ENCODE measurements at regions not wholly inside any gene's neighbourhood (a gene's known extent, or its start where the extent isn't known, plus 50 kb on each side); places are given as distances from the start of the nearest gene placed in this dataset.
"Not testable (repeated sequence)": the region's sequence is repeated elsewhere in the genome, so short reads cannot be mapped to it uniquely, and the experiment has no call there.

DNA sequence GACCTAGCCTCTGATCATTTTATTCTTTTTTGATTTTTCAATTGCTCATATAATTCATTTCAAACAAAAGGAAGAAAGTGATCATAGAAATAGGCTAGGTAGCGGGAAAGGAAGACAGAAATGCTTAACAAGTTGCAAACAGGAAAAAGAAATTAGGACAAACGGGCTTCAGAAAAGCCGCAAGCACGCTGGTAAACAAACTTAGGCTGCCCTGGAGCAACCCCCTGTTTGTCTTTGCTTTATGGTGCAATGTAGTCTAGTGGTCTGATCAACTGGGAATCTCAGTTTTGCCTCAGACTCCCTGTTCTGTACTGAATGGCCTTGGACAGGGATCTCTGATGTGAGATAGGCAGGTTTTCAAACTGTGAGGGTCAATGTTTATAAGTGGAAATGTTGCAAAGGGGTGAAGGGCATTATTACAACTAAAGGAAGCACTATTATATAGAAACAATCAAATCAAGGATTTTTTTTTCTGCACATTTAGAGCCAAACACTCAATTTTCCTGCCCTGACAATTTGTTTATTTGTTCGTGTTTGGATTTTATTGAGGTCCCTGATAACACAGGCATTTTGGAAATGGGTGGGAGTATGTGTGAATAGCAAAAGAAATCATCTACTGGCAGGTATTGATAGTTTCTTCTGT is 146.8 kb upstream of the NRIP1 start:
- intact Hi-C loops (cut with micrococcal nuclease), result no loop called here
- BruUV-seq (replicated peaks), result no TSS peak
- no peaks in the 10 kb centered on the region for H3K36me3 Mint-ChIP-seq (ENCODE audit: insufficient read depth, unreplicated experiment)
- no peak for DNase-seq (ENCODE audit: unreplicated experiment)
- no peak overlapping the region for H3K4me3 Mint-ChIP-seq (ENCODE audit: unreplicated experiment)
- POLR2A ChIA-PET, result interaction anchor here (0.9 to 3.1 kb wide), 3 partner anchors 8 to 146 kb away, joined by 4 to 12 read pairs (median 4); partner anchors contain the start of gene NRIP1
- no peak for TF ChIP-seq CTCF (IDR thresholded peaks at IDR 0.05; ENCODE audit: unreplicated experiment)
- H3K27ac Mint-ChIP-seq (ENCODE audit: low read depth, unreplicated experiment), result no peak overlapping the region
- H3K4me1 Mint-ChIP-seq (ENCODE audit: insufficient read depth, unreplicated experiment), result peaks cover 22% of the 10 kb centered on the region
- H3K9me3 Mint-ChIP-seq (ENCODE audit: unreplicated experiment), result no peaks in the 10 kb centered on the region
- CTCF ChIA-PET, result no interaction called here
- H3K27me3 Mint-ChIP-seq (ENCODE audit: insufficient read depth, unreplicated experiment), result no peaks in the 10 kb centered on the region

GRCh38 chr21:15212206-15212605 is 147.4 kb upstream of the NRIP1 start:
- no peaks in the 10 kb centered on the region for H3K27me3 Mint-ChIP-seq (ENCODE audit: insufficient read depth, unreplicated experiment)
- intact Hi-C loops (cut with micrococcal nuclease), result no loop called here
- ChIA-PET POLR2A (interaction anchor here (0.9 to 1.3 kb wide), 2 partner anchors 10 to 20 kb away, joined by 4 read pairs; no protein-coding TSS in a partner anchor), CTCF (no interaction called here)
- no peak for TF ChIP-seq CTCF (IDR thresholded peaks at IDR 0.05; ENCODE audit: unreplicated experiment)
- H3K27ac Mint-ChIP-seq (ENCODE audit: low read depth, unreplicated experiment), result no peak overlapping the region
- no TSS peak for BruUV-seq (replicated peaks)
- DNase-seq (ENCODE audit: unreplicated experiment), result no peak
- H3K4me3 Mint-ChIP-seq (ENCODE audit: unreplicated experiment), result no peak overlapping the region
- H3K4me1 Mint-ChIP-seq (ENCODE audit: insufficient read depth, unreplicated experiment), result peaks cover 22% of the 10 kb centered on the region
- H3K9me3 Mint-ChIP-seq (ENCODE audit: unreplicated experiment), result no peaks in the 10 kb centered on the region
- H3K36me3 Mint-ChIP-seq (ENCODE audit: insufficient read depth, unreplicated experiment), result no peaks in the 10 kb centered on the region

DNA sequence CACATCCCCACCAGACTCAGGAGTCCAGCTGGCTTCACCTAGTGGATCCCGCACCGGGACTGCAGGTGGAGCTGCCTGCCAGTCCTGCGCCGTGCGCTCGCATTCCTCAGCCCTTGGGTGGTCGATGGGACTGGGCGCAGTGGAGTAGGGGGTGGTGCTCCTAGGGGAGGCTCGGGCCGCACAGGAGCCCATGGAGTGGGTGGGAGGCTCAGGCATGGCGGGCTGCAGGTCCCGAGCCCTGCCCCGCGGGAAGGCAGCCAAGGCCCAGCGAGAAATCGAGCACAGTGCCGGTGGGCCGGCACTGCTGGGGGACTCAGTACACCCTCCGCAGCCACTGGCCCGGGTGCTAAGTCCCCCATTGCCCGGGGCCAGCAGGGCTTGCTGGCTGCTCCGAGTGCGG is 153.7 kb upstream of the NRIP1 start:
- POLR2A ChIA-PET; H3K27me3 Mint-ChIP-seq (ENCODE audit: insufficient read depth, unreplicated experiment); DNase-seq (ENCODE audit: unreplicated experiment); CTCF ChIA-PET; intact Hi-C loops (cut with micrococcal nuclease); H3K9me3 Mint-ChIP-seq (ENCODE audit: unreplicated experiment); H3K27ac Mint-ChIP-seq (ENCODE audit: low read depth, unreplicated experiment); H3K36me3 Mint-ChIP-seq (ENCODE audit: insufficient read depth, unreplicated experiment); BruUV-seq (replicated peaks); H3K4me3 Mint-ChIP-seq (ENCODE audit: unreplicated experiment): not testable (repeated sequence)
- peaks cover 19% of the 10 kb centered on the region for H3K4me1 Mint-ChIP-seq (ENCODE audit: insufficient read depth, unreplicated experiment)

DNA sequence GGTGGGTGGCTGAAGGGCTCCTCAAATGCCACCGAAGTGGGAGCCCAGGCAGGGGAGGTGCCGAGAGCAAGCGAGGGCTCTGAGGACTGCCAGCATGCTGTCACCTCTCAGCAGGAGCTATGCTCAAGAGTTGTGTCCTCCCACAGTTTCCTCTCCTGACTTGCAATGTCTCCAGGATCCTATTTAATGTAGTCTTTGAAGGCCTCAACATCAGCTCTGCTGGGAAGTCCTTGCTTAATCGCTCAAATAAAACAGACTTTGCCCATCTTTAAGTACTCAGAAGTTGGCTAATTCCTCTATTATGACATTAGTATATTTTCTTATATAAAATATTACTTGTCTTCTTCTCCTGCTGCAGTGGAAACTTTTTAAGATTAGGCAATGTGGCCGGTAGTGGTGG is 154.2 kb upstream of the NRIP1 start:
- intact Hi-C loops (cut with micrococcal nuclease), result no loop called here
- ChIA-PET CTCF (no interaction called here), POLR2A (no interaction called here)

More for the DNA sequence above, 154.2 kb upstream of the NRIP1 start:
- no peaks in the 10 kb centered on the region for H3K27me3 Mint-ChIP-seq (ENCODE audit: insufficient read depth, unreplicated experiment)
- TF ChIP-seq CTCF (IDR thresholded peaks at IDR 0.05; ENCODE audit: unreplicated experiment), result no peak
- H3K4me1 Mint-ChIP-seq (ENCODE audit: insufficient read depth, unreplicated experiment), result peaks cover 25% of the 10 kb centered on the region
- no peak for DNase-seq (ENCODE audit: unreplicated experiment)
- H3K4me3 Mint-ChIP-seq (ENCODE audit: unreplicated experiment), result no peak overlapping the region
- H3K36me3 Mint-ChIP-seq (ENCODE audit: insufficient read depth, unreplicated experiment), result peaks cover 6% of the 10 kb centered on the region
- H3K9me3 Mint-ChIP-seq (ENCODE audit: unreplicated experiment), result no peaks in the 10 kb centered on the region
- H3K27ac Mint-ChIP-seq (ENCODE audit: low read depth, unreplicated experiment), result no peak overlapping the region
- BruUV-seq (replicated peaks), result no TSS peak

Measured in MCF 10A (cell line).